HCT116 (cell line): ENCODE measurements at regions not wholly inside any gene's neighbourhood (a gene's known extent, or its start where the extent isn't known, plus 50 kb on each side); places are given as distances from the start of the nearest gene placed in this dataset.

Source experiments
- ATAC-seq: fragments of 200-7000 bp; cut with Tn5 transposase; 2 replicates; pipeline ENCODE4 v1.9.1; 2020; ENCODE audit warnings: mild to moderate bottlenecking, moderate library complexity
- BruUV-seq: library from RNA; stranded (reverse); fragments of 400-500 nt; replicated peaks from 2 replicates; lab custom pipeline; 2021; lab: Mats Ljungman, UMichigan
- CTCF ChIA-PET: fragments of 300-600 bp; sonication (Branson Sonifier 250); formaldehyde crosslinking; loops from one replicate; lab custom pipeline; 2021; ENCODE audit warnings: antibody characterized with exemption; lab: Charles Lee
- POLR2A ChIA-PET: fragments of 300-600, 350-600 bp; sonication (Branson Sonifier 250); formaldehyde crosslinking; loops from one replicate; lab custom pipeline; 2021; ENCODE audit warnings: antibody characterized with exemption; lab: Charles Lee
- RAD21 ChIA-PET, 2 experiments: fragments of 300-600 bp; sonication (Branson Sonifier 250); formaldehyde crosslinking; loops; one replicate each; lab custom pipeline; 2023; ENCODE audit warnings: low total read pairs in 2 of 2; ENCODE audit not compliant: uncharacterized antibody in 2 of 2, unreplicated experiment in 2 of 2, low non-redundant PET in 1 of 2; lab: Charles Lee
- DNase-seq: peaks from one replicate; pipeline ENCODE4 v3.0.0-alpha.2; 2010; ENCODE audit warnings: low read depth, low spot score
- H2AFZ ChIP-seq: fragments of 200-600 bp; shearing (Covaris generic), sonication (generic); 2 replicates; pipeline ENCODE4 v1.6.1; 2017; ENCODE audit warnings: low read depth, mixed run types, mixed read lengths, antibody characterized with exemption, low read length; ENCODE audit not compliant: poor library complexity, severe bottlenecking
- H3K27ac ChIP-seq: 2 replicates; pipeline ENCODE4 v1.5.1; 2012; ENCODE audit warnings: low read depth, low read length
- H3K27me3 ChIP-seq: fragments of 200-600 bp; sonication (generic); 2 replicates; pipeline ENCODE4 v1.6.1; 2016; ENCODE audit warnings: mixed run types, low read length, mixed read lengths; ENCODE audit not compliant: insufficient read depth
- H3K36me3 ChIP-seq, 2 experiments: fragments of 200-500 bp in 1 of 2; fragments of 200-600 bp in 1 of 2; sonication (Bioruptor generic) in 1 of 2; sonication (generic) in 1 of 2; 2 replicates each; pipeline versions ENCODE4 v1.5.1 to v1.6.1; 2014 to 2016; ENCODE audit warnings: low read length in 2 of 2, inconsistent platforms in 1 of 2, mixed read lengths in 1 of 2, mixed run types in 1 of 2; ENCODE audit not compliant: insufficient read depth in 2 of 2, control insufficient read depth in 1 of 2
- H3K4me1 ChIP-seq, 2 experiments: fragments of 200-600 bp in 1 of 2; sonication (generic) in 1 of 2; 2 replicates each; pipeline versions ENCODE4 v1.5.1 to v1.6.1; 2012 to 2017; ENCODE audit warnings: low read length in 2 of 2, inconsistent platforms in 1 of 2, mild to moderate bottlenecking in 1 of 2, mixed read lengths in 1 of 2, mixed run types in 1 of 2, moderate library complexity in 1 of 2; ENCODE audit not compliant: insufficient read depth in 2 of 2, control insufficient read depth in 1 of 2
- H3K4me2 ChIP-seq: fragments of 200-600 bp; sonication (generic); 2 replicates; pipeline ENCODE4 v1.6.1; 2017; ENCODE audit warnings: mixed run types, low read length, mixed read lengths
- H3K4me3 ChIP-seq, 2 experiments: fragments of 200-600 bp in 1 of 2; sonication (generic) in 1 of 2; replicated peaks in 1 of 2; 2 replicates each; pipeline ENCODE4 v1.5.1; 2011 to 2016; ENCODE audit warnings: low read length in 2 of 2, control low read depth in 1 of 2, low read depth in 1 of 2, mild to moderate bottlenecking in 1 of 2, mixed read lengths in 1 of 2, mixed run types in 1 of 2
- H3K79me2 ChIP-seq: fragments of 200-600 bp; sonication (generic); 2 replicates; pipeline ENCODE4 v1.6.1; 2017; ENCODE audit warnings: mild to moderate bottlenecking, mixed run types, low read length, moderate library complexity, mixed read lengths; ENCODE audit not compliant: insufficient read depth
- H3K9ac ChIP-seq: fragments of 200-600 bp; sonication (generic); 2 replicates; pipeline ENCODE4 v1.6.1; 2016; ENCODE audit warnings: low read length, mixed read lengths
- H3K9me2 ChIP-seq: fragments of 200-600 bp; sonication (generic), shearing (Covaris generic); 2 replicates; pipeline ENCODE4 v1.6.1; 2017; ENCODE audit warnings: mixed run types, mild to moderate bottlenecking, moderate library complexity; ENCODE audit not compliant: insufficient read depth
- H3K9me3 ChIP-seq, 2 experiments: fragments of 200-500 bp in 1 of 2; fragments of 200-600 bp in 1 of 2; sonication (Bioruptor generic) in 1 of 2; sonication (generic) in 1 of 2; 2 replicates each; pipeline ENCODE4 v1.6.1; 2014 to 2017; ENCODE audit warnings: low read length in 2 of 2, mixed read lengths in 2 of 2, inconsistent platforms in 1 of 2, low read depth in 1 of 2, mild to moderate bottlenecking in 1 of 2, mixed run types in 1 of 2, moderate library complexity in 1 of 2; ENCODE audit not compliant: control insufficient read depth in 1 of 2, insufficient read depth in 1 of 2
- H4K20me1 ChIP-seq: fragments of 200-600 bp; sonication (generic), shearing (Covaris generic); 2 replicates; pipeline ENCODE4 v1.6.1; 2017; ENCODE audit warnings: mixed run types, mild to moderate bottlenecking, moderate library complexity; ENCODE audit not compliant: insufficient read depth
- EGR1 ChIP-seq: IDR thresholded peaks from 2 replicates; pipeline ENCODE4 v1.6.1; 2012; ENCODE audit warnings: low read depth
- EZH2 ChIP-seq: fragments of 200-600 bp; sonication (generic); IDR thresholded peaks from 2 replicates; pipeline ENCODE4 v1.6.1; 2017; ENCODE audit warnings: antibody characterized with exemption, mixed run types
- EZH2phosphoT487 ChIP-seq: fragments of 200-600 bp; IDR thresholded peaks from 2 replicates; pipeline ENCODE4 v1.6.1; 2018; ENCODE audit warnings: antibody characterized with exemption, borderline replicate concordance
- FOSL1 ChIP-seq: IDR thresholded peaks from 2 replicates; pipeline ENCODE4 v1.6.1; 2012; ENCODE audit warnings: low read depth
- SIN3A ChIP-seq: IDR thresholded peaks from 2 replicates; pipeline ENCODE4 v1.6.1; 2012; ENCODE audit warnings: low read depth
- intact Hi-C: fragments of 100-400 bp; cut with micrococcal nuclease; formaldehyde crosslinking; loops from 2 replicates; pipeline ENCODE4 v1.10.0; 2022
- TF ChIP-seq, protein P1 (sequence below): IDR thresholded peaks from 2 replicates; pipeline ENCODE4 v1.6.1; 2012
- TF ChIP-seq, protein P2 (sequence below): IDR thresholded peaks from 2 replicates; pipeline ENCODE4 v1.6.1; 2012; ENCODE audit warnings: low read depth
- TF ChIP-seq, protein P3 (sequence below), 3 experiments: fragments of 200-600 bp in 1 of 3; sonication (generic) in 1 of 3; IDR thresholded peaks in 2 of 3; conservative IDR thresholded peaks in 1 of 3; 2 replicates each; pipeline ENCODE4 v1.5.1; 2012 to 2017; ENCODE audit warnings: low read depth in 2 of 3, low read length in 2 of 3, antibody characterized with exemption in 1 of 3, borderline replicate concordance in 1 of 3, control low read depth in 1 of 3, mild to moderate bottlenecking in 1 of 3, mixed read lengths in 1 of 3, mixed run types in 1 of 3, moderate library complexity in 1 of 3; ENCODE audit not compliant: insufficient read depth in 1 of 3
- TF ChIP-seq, protein P4 (sequence below): IDR thresholded peaks from 2 replicates; pipeline ENCODE4 v1.6.1; 2012

DNA sequence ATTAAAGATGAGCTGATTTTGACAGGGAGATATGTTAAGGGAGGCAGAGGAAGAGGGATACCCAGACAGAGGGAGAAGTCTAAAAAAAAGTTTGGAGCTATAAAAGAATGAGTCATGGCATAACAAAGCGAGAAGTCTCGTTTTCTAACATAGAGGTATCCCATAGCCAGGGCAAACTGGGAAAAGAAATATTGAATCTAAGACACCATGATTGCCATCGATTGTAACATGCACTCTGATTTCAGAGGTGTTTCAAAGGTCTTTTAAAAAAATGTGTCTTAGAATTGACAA lies 110.7 kb downstream of the MDH1 start:
- no peaks in the 10 kb centered on the region for H3K9me3 ChIP-seq
- no peak overlapping the region for H3K4me3 ChIP-seq
- no peaks in the 10 kb centered on the region for H3K79me2 ChIP-seq
- ChIA-PET CTCF (interaction anchor here (1.2 to 2.4 kb wide), 6 partner anchors 22 to 191 kb away, joined by 4 to 21 read pairs (median 4); no protein-coding TSS in a partner anchor), RAD21 (interaction anchor here (1.2 to 2.1 kb wide), 2 partner anchors 162 kb away, joined by 8 to 13 read pairs; no protein-coding TSS in a partner anchor), POLR2A (interaction anchor here (1.0 to 2.2 kb wide), 4 partner anchors 84 to 143 kb away, joined by 3 to 14 read pairs (median 3); partner anchors contain the start of gene UGP2)
- H4K20me1 ChIP-seq, result no peaks in the 10 kb centered on the region
- H3K4me2 ChIP-seq, result peak overlapping the region; percentile 50
- H3K36me3 ChIP-seq, result no peaks in the 10 kb centered on the region
- intact Hi-C loops, result loop anchor here (5.0 kb wide), 1 partner anchor 143 kb away; the partner anchor contains the start of gene UGP2
- H3K27me3 ChIP-seq, result no peaks in the 10 kb centered on the region
- no peaks in the 10 kb centered on the region for H3K9me2 ChIP-seq
- no peak overlapping the region for H3K27ac ChIP-seq
- ATAC-seq, result peak; percentile 28
- no peak overlapping the region for H3K9ac ChIP-seq
- no peak for DNase-seq
- peaks cover 10 to 19% of the 10 kb centered on the region in 2 experiments; a peak in 3 of 4 replicates for H3K4me1 ChIP-seq
- TF ChIP-seq EZH2phosphoT487 (no peak), EZH2 (no peak), FOSL1 (no peak)
- TF ChIP-seq, protein P1, sequence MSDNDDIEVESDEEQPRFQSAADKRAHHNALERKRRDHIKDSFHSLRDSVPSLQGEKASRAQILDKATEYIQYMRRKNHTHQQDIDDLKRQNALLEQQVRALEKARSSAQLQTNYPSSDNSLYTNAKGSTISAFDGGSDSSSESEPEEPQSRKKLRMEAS, result no peak
- TF ChIP-seq, protein P2, sequence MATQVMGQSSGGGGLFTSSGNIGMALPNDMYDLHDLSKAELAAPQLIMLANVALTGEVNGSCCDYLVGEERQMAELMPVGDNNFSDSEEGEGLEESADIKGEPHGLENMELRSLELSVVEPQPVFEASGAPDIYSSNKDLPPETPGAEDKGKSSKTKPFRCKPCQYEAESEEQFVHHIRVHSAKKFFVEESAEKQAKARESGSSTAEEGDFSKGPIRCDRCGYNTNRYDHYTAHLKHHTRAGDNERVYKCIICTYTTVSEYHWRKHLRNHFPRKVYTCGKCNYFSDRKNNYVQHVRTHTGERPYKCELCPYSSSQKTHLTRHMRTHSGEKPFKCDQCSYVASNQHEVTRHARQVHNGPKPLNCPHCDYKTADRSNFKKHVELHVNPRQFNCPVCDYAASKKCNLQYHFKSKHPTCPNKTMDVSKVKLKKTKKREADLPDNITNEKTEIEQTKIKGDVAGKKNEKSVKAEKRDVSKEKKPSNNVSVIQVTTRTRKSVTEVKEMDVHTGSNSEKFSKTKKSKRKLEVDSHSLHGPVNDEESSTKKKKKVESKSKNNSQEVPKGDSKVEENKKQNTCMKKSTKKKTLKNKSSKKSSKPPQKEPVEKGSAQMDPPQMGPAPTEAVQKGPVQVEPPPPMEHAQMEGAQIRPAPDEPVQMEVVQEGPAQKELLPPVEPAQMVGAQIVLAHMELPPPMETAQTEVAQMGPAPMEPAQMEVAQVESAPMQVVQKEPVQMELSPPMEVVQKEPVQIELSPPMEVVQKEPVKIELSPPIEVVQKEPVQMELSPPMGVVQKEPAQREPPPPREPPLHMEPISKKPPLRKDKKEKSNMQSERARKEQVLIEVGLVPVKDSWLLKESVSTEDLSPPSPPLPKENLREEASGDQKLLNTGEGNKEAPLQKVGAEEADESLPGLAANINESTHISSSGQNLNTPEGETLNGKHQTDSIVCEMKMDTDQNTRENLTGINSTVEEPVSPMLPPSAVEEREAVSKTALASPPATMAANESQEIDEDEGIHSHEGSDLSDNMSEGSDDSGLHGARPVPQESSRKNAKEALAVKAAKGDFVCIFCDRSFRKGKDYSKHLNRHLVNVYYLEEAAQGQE, result no peak
- peak overlapping the region; percentile 90 for H2AFZ ChIP-seq
- no TSS peak for BruUV-seq

DNA sequence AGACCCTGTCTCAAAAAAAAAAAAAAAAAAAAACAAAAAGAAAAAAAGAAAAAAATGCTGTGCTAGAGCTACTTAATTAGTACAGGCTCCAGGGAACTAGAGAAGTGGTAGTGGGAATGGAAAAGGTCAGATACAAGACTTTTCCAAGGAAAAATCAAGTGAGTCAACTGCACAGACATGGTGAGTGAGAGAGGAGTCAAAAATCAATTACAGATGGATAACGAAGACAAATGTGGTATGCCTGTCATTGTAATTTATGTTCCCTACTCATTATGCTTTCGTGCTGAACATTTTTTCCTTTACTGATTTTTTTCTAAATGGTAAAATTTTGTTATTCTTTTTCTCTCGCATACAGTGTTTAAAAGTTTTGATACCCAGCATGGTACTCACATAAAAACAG lies 111.5 kb downstream of the MDH1 start:
- POLR2A ChIA-PET, result no interaction called here
- TF ChIP-seq EZH2 (no peak), SIN3A (no peak), EGR1 (no peak)
- TF ChIP-seq, protein P3, sequence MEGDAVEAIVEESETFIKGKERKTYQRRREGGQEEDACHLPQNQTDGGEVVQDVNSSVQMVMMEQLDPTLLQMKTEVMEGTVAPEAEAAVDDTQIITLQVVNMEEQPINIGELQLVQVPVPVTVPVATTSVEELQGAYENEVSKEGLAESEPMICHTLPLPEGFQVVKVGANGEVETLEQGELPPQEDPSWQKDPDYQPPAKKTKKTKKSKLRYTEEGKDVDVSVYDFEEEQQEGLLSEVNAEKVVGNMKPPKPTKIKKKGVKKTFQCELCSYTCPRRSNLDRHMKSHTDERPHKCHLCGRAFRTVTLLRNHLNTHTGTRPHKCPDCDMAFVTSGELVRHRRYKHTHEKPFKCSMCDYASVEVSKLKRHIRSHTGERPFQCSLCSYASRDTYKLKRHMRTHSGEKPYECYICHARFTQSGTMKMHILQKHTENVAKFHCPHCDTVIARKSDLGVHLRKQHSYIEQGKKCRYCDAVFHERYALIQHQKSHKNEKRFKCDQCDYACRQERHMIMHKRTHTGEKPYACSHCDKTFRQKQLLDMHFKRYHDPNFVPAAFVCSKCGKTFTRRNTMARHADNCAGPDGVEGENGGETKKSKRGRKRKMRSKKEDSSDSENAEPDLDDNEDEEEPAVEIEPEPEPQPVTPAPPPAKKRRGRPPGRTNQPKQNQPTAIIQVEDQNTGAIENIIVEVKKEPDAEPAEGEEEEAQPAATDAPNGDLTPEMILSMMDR (IDR thresholded peaks at IDR 0.05 in 2 of 3, conservative IDR thresholded peaks at IDR 0.05 in 1 of 3; ENCODE audit: borderline replicate concordance in 1 of 3, insufficient read depth in 1 of 3, low read depth in 2 of 3, low read length in 2 of 3), result no peak
- TF ChIP-seq, protein P2, result no peak
- TF ChIP-seq, protein P4, sequence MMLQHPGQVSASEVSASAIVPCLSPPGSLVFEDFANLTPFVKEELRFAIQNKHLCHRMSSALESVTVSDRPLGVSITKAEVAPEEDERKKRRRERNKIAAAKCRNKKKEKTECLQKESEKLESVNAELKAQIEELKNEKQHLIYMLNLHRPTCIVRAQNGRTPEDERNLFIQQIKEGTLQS, result no peak

More for the DNA sequence above, 111.5 kb downstream of the MDH1 start:
- CTCF ChIA-PET, result no interaction called here
- intact Hi-C loops, result no loop called here
- H3K9me2 ChIP-seq, result no peaks in the 10 kb centered on the region
- no TSS peak for BruUV-seq
- H4K20me1 ChIP-seq, result no peaks in the 10 kb centered on the region
- H3K4me3 ChIP-seq, result no peak overlapping the region
- H3K79me2 ChIP-seq, result no peaks in the 10 kb centered on the region
- ATAC-seq (no peak), DNase-seq (no peak)
- RAD21 ChIA-PET, result interaction anchor here in 1 of 2 experiments (0.6 kb wide), 1 partner anchor 150 kb away, joined by 3 read pairs; no protein-coding TSS in a partner anchor
- no peaks in the 10 kb centered on the region for H3K9me3 ChIP-seq
- no peak overlapping the region for H3K9ac ChIP-seq
- peaks cover 10 to 19% of the 10 kb centered on the region in 2 experiments; a peak in 3 of 4 replicates for H3K4me1 ChIP-seq
- no peaks in the 10 kb centered on the region for H3K27me3 ChIP-seq
- H2AFZ ChIP-seq, result no peak overlapping the region
- H3K4me2 ChIP-seq, result no peak overlapping the region
- no peaks in the 10 kb centered on the region for H3K36me3 ChIP-seq
- no peak overlapping the region for H3K27ac ChIP-seq
